H4 (cell line): ENCODE measurements at regions not wholly inside any gene's neighbourhood (a gene's known extent, or its start where the extent isn't known, plus 50 kb on each side); places are given as distances from the start of the nearest gene placed in this dataset.
"Not testable (repeated sequence)": the region's sequence is repeated elsewhere in the genome, so short reads cannot be mapped to it uniquely, and the experiment has no call there.

Source experiments
- DNase-seq: peaks from one replicate; pipeline ENCODE4 v3.0.0-alpha.2; 2015; ENCODE audit warnings: low spot score

- DNase-seq: no peak
These were observed 417.7 kb upstream of the ATXN7L3B start for GRCh38 chr12:74119811-74120362.

DNA sequence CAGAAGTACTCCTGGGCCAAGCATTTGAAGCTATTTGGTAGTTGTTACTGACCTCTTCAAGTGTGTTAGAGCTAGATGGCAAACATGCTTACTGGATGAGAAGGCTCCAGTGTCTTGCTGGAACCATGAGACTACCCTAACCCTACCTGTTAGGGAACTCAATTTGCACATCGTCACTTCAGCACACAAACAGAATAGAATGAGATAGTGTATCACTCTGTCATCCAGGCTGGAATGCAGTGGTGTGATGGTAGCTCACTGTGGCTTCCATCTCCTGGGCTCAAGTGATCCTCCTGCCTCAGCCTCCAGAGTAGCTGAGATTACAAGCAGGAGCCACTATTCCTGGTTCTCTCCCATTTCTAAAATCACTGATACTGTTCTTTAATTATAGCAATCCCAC is 417.0 kb upstream of the ATXN7L3B start:
- DNase-seq: no peak

DNA sequence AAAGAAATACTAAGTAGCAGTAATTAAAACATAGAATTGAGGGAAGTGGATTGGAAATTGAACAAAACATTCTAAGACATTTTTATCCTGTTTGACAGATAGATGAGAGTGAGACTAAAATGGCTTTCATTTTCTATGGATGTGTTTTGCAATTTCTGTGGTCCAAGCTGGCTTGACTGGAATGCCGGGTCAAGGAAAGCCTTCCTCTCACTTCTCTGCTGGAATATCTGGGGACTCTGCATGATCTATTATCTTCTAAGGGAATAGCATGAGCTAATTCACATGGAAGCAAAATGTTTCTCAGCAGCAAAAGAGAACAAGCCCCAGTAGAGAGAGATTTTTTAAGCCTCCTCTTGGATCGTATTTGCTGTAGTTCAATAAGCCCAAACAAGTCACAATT is 407.9 kb upstream of the ATXN7L3B start:
- peak; percentile 28 for DNase-seq

- no peak for DNase-seq
These were observed 393.2 kb upstream of the ATXN7L3B start for GRCh38 chr12:74144396-74144795.

DNA sequence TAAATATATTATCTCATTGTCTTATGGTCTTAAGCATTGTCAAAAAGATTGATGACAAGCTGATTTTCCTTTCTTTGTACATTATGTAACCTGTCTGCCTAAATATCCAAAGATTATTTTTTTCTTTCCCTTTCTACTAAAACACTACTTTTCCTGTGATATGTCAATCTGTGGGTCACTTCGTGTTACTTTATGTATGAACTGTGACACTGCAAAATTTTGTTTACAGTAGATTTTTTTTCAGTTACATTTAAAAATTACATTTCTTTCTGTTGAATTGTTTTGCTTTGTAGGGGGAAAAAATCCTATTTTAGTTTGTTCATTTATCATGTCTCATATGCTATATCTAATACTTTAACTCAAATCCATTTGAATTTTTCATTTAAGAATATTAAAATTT is 392.3 kb upstream of the ATXN7L3B start:
- DNase-seq: no peak

- DNase-seq: no peak
These were observed 388.8 kb upstream of the ATXN7L3B start for GRCh38 chr12:74148849-74149248.

DNA sequence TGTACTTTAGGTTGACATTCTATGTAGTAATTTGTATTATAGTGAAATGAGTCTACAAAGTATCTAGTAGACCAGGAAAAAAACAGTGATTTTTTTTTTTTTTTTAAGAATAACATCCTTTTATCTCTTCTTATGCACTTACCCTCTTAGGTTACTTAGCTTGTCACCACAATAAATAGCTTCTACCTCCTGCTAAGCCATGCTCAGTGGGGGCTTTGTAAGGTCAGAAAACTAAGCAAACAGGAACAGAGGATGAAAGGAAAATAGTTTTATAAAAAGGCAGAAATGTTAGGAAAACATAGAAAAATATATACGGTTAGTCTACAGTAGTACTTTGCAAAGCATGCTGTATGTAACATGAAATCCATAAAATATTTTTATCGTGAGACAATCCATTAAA is 385.3 kb upstream of the ATXN7L3B start:
- no peak for DNase-seq

DNA sequence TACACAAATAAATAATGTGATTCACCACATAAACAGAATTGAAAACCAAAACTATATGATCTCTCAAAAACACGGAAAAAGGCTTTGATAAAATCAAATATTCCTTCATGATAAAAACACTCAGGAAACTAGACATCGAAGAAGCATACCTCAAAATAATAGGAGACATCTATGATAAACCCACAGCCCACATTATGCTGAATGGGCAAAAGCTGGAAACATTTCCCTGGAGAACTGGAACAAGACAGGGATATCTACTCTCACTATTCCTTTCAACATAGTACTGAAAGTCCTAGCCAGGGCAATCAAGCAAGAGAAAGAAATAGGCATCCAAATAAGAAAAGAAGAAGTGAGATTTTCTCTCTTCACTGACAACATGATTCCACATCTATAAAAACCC is 371.5 kb upstream of the ATXN7L3B start:
- DNase-seq: no peak

DNA sequence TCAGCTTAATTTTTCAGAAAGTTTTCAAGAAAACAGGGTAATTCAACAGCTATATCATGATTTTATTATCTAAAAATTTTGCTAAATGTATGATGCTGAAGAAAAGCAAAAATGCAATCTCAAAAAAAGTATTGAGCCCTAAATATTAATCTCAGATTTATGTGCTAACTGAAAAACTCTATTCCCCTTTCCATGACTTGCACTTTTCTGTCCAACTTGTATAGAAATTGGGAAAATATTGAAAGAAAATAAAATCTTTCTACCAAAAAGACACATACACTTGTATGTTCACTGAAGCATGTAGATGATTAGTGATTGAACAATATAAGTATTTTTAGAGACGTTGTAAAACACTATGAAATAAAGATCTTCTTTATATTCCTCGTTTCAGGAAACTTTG is 368.0 kb upstream of the ATXN7L3B start:
- DNase-seq: no peak

GRCh38 chr12:74170645-74171477 is 366.8 kb upstream of the ATXN7L3B start:
- peak; percentile 5 for DNase-seq

GRCh38 chr12:74171478-74171909 is 366.1 kb upstream of the ATXN7L3B start:
- no peak for DNase-seq

DNA sequence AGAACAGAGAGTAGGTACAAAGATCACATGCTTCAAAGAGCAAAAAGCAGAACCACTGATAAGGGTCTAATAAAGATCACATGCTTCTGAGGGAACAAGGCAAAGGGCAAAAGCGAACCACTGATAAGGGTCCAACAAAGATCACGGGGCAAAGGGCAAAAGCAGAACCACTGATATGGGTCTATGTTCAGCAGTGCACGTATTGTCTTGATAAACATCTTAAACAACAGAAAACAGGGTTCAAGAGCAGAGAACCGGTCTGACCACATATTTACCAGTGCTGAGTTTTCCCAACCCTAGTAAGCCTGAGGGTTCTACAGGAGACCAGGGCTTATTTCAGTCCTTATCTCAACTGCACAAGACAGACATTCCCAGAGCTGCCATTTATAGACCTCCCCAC is 362.7 kb upstream of the ATXN7L3B start:
- not testable (repeated sequence) for DNase-seq

- no peak for DNase-seq
These were observed 352.3 kb upstream of the ATXN7L3B start for GRCh38 chr12:74185360-74185759.

DNA sequence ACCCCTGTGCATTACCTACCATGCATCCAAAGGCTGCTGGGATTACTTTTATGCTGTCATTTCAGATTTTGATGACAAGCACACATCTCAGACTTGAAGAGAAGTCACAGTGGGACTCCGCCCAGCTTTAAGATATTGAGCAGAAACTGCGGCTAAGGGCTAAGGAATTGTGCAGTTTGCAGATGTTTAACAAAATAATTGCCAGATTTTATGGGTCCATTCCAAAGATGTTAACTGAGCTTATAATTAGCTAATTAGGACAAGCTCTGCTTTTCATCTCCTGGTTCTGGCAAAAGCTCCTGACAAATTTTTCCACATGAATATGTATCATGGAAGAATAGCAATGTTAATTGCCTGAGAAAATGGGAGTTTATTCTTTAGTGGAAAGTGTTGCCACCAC is 344.4 kb upstream of the ATXN7L3B start:
- no peak for DNase-seq

DNA sequence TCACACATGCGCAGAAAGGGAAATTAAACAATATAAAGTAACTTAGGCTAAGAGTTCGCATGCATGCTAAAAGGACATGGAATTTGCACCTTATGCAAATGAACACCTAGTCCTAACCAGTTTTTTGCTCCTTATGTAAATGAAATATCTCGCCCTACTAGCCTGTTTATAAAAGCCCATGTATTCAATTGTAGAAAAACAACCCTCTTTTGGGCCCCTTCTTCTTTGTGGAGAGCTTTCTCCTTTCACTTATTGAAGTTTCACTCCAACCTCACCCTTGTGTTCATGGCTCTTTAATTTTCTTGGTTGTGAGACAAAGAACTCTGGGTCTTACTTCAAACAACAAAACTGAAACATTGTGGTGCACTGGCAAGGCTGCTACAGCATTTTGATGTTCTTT is 333.4 kb upstream of the ATXN7L3B start:
- DNase-seq: no peak

- no peak for DNase-seq
These were observed 309.6 kb upstream of the ATXN7L3B start for GRCh38 chr12:74227846-74228545.

GRCh38 chr12:74229671-74230070 is 308.0 kb upstream of the ATXN7L3B start:
- DNase-seq: no peak

DNA sequence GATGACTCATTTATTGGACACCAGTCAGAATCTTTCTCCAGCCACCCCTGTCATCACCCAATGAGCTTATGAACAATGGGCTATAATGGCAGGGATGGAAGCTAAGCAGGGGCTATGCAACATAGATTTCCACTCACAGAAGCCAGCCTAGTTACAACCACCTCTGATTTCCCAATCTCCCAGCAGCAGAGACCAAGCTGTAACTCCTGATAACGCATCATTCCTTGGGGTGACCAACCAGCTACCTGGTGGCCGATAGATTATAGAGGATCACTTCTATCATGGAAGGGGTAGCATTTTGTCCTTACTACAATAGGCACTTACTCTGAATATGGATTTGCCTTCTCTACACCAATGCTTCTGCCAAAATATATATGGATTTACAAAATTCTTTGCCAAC is 302.3 kb upstream of the ATXN7L3B start:
- no peak for DNase-seq

DNA sequence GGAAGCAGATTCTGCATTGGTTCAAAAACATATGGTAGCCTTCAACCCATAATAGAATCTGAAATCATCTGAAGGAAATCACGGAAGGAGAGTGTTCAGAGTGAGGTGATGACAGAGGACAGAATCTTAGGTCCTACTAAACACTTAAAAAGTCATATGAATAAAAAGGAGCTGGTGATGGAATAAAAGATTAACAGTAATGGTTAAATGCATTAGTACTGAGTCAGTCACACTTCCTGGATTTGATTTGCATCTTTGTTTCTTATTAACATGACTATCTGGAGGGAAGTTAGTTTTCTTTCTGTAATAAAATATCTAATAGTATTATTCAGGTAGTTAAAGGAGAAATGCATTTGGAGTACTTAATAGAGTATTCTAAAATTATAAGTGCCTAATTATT is 296.3 kb upstream of the ATXN7L3B start:
- DNase-seq: no peak

- no peak for DNase-seq
These were observed 295.5 kb upstream of the ATXN7L3B start for GRCh38 chr12:74242088-74242487.

GRCh38 chr12:74245458-74245857 is 292.2 kb upstream of the ATXN7L3B start:
- DNase-seq: no peak

DNA sequence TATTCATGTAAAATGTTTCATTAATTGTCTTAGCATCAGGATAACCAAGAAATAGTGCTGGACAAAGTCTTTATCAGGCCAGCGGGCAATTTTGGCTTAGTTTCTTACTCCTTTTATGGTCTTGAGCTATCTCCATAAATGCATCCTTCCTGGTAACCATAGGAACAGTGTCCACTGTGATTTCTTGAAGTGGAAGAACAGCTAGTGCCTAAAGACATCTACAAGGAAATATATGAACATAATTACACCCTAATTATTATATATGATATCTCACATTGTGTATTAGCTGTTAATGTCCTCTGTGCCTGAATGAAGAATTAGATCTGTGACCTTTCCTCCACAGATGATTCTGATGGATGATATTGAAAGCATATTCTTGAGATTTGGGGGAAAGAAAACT is 286.7 kb upstream of the ATXN7L3B start:
- DNase-seq: no peak

DNA sequence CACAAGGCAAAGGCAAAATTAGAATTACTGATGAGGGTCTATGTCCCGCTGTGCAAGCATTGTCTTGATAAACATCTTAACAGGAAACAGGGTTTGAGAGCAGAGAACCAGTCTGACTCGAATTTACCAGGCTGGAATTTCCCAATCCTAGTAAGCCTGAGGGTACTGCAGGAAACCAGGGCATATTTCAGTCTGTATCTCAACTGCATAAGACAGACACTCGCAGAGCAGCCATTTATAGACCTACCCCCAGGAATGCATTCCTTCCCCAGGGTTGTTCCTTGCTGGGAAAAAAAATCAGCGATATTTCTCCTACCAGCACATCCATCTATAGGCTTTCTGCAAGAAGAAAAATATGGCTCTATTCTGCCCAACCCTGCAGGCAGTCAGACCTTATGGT is 283.8 kb upstream of the ATXN7L3B start:
- DNase-seq: not testable (repeated sequence)
